K562 (cell line): ENCODE measurements at regions not wholly inside any gene's neighbourhood (a gene's known extent, or its start where the extent isn't known, plus 50 kb on each side); places are given as distances from the start of the nearest gene placed in this dataset.

ENCODE experiments used
- BCL6 ChIP-seq: fragments of 250-450 bp; sonication (Bioruptor Pico); IDR thresholded peaks from 2 replicates; pipeline ENCODE4 v1.4.0; 2020
- RFX5 ChIP-seq: IDR thresholded peaks from 2 replicates; pipeline ENCODE4 v1.6.1; 2011; ENCODE audit warnings: low read depth, mild to moderate bottlenecking, improper control_type of control experiment, low read length
- SMAD2 ChIP-seq: fragments of 150-350 bp; IDR thresholded peaks from 2 replicates; pipeline ENCODE4 v1.6.1; 2014; ENCODE audit warnings: low read depth, mild to moderate bottlenecking, low read length
- TGIF2 ChIP-seq: sonication (generic); formaldehyde crosslinking; IDR thresholded peaks from 2 replicates; pipeline ENCODE4 v1.8.1; 2022; ENCODE audit warnings: mild to moderate bottlenecking, missing genetic modification reagents, moderate library complexity
- TF ChIP-seq, protein P1 (sequence below): fragments of 250-450 bp; sonication (Bioruptor Pico); IDR thresholded peaks from 2 replicates; pipeline ENCODE4 v1.5.0; 2022; ENCODE audit warnings: mild to moderate bottlenecking
- TF ChIP-seq, protein P2 (sequence below): IDR thresholded peaks from 3 replicates; pipeline ENCODE4 v1.6.1; 2011; ENCODE audit warnings: borderline replicate concordance, mild to moderate bottlenecking, moderate library complexity; ENCODE audit not compliant: insufficient read length; ENCODE audit errors: extremely low read depth
- TF ChIP-seq, protein P3 (sequence below): fragments of 450-650 bp; formaldehyde crosslinking; IDR thresholded peaks from 2 replicates; pipeline ENCODE4 v1.4.0; 2022; ENCODE audit warnings: missing genetic modification characterization

DNA sequence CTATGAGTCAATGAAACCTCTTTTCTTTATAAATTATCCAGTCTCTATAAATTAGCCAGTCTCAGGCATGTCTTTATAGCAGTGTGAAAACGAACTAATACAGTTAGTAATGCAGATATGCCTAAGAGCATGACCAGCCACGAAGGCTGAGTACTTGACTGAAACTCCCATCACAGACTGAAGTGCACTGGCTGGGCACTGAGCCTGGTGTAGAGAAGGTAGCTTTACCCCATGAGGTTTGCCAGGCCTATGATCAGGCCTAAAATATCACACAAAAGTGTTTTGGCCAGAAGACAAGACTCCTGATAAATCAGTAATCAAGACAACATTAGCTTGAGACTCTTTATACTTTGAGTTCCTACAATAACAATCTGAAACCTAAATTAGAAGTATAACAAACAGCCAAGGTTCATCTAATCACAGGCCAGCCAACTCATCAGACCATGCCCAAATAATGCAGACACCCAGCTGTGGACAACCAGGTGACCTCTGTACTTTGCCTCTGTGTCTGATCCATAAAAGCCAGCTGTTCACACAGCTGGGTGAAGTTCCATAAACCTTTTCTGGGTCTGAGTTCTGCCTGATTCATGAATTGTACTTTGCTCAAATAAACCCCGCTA is 771.8 kb upstream of the SLITRK1 start (continued):
- TF ChIP-seq, protein P1, sequence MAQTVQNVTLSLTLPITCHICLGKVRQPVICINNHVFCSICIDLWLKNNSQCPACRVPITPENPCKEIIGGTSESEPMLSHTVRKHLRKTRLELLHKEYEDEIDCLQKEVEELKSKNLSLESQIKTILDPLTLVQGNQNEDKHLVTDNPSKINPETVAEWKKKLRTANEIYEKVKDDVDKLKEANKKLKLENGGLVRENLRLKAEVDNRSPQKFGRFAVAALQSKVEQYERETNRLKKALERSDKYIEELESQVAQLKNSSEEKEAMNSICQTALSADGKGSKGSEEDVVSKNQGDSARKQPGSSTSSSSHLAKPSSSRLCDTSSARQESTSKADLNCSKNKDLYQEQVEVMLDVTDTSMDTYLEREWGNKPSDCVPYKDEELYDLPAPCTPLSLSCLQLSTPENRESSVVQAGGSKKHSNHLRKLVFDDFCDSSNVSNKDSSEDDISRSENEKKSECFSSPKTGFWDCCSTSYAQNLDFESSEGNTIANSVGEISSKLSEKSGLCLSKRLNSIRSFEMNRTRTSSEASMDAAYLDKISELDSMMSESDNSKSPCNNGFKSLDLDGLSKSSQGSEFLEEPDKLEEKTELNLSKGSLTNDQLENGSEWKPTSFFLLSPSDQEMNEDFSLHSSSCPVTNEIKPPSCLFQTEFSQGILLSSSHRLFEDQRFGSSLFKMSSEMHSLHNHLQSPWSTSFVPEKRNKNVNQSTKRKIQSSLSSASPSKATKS (CRISPR knock-in tag): no peak
- TF ChIP-seq, protein P2, sequence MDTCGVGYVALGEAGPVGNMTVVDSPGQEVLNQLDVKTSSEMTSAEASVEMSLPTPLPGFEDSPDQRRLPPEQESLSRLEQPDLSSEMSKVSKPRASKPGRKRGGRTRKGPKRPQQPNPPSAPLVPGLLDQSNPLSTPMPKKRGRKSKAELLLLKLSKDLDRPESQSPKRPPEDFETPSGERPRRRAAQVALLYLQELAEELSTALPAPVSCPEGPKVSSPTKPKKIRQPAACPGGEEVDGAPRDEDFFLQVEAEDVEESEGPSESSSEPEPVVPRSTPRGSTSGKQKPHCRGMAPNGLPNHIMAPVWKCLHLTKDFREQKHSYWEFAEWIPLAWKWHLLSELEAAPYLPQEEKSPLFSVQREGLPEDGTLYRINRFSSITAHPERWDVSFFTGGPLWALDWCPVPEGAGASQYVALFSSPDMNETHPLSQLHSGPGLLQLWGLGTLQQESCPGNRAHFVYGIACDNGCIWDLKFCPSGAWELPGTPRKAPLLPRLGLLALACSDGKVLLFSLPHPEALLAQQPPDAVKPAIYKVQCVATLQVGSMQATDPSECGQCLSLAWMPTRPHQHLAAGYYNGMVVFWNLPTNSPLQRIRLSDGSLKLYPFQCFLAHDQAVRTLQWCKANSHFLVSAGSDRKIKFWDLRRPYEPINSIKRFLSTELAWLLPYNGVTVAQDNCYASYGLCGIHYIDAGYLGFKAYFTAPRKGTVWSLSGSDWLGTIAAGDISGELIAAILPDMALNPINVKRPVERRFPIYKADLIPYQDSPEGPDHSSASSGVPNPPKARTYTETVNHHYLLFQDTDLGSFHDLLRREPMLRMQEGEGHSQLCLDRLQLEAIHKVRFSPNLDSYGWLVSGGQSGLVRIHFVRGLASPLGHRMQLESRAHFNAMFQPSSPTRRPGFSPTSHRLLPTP: no peak
- TF ChIP-seq, protein P3, sequence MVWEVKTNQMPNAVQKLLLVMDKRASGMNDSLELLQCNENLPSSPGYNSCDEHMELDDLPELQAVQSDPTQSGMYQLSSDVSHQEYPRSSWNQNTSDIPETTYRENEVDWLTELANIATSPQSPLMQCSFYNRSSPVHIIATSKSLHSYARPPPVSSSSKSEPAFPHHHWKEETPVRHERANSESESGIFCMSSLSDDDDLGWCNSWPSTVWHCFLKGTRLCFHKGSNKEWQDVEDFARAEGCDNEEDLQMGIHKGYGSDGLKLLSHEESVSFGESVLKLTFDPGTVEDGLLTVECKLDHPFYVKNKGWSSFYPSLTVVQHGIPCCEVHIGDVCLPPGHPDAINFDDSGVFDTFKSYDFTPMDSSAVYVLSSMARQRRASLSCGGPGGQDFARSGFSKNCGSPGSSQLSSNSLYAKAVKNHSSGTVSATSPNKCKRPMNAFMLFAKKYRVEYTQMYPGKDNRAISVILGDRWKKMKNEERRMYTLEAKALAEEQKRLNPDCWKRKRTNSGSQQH (CRISPR knock-in tag): no peak
- TF ChIP-seq BCL6 (CRISPR knock-in tag): no peak
- TF ChIP-seq TGIF2: no peak
- no peak for TF ChIP-seq RFX5
- no peak for TF ChIP-seq SMAD2
